SW480 (cell line): ENCODE measurements at regions not wholly inside any gene's neighbourhood (a gene's known extent, or its start where the extent isn't known, plus 50 kb on each side); places are given as distances from the start of the nearest gene placed in this dataset.
A peak's percentile ranks its signal among the peaks of the same experiment; 100 is the strongest.

ENCODE experiments used
- DNase-seq: peaks from one replicate; pipeline ENCODE4 v3.0.0-alpha.2; 2016; ENCODE audit warnings: low spot score

- no peak for DNase-seq
Observed at GRCh38 chr9:81847181-81847915, 80.9 kb upstream of the SPATA31D4 start.

- peak; percentile 16 for DNase-seq
Observed at GRCh38 chr9:81848472-81848871, 79.8 kb upstream of the SPATA31D4 start.

- no peak for DNase-seq
Observed at GRCh38 chr9:81849631-81850259, 78.5 kb upstream of the SPATA31D4 start.

GRCh38 chr9:81850724-81851123, 77.5 kb upstream of the SPATA31D4 start:
- no peak for DNase-seq

- no peak for DNase-seq
Observed at GRCh38 chr9:81851340-81851739, 76.9 kb upstream of the SPATA31D4 start.

DNA sequence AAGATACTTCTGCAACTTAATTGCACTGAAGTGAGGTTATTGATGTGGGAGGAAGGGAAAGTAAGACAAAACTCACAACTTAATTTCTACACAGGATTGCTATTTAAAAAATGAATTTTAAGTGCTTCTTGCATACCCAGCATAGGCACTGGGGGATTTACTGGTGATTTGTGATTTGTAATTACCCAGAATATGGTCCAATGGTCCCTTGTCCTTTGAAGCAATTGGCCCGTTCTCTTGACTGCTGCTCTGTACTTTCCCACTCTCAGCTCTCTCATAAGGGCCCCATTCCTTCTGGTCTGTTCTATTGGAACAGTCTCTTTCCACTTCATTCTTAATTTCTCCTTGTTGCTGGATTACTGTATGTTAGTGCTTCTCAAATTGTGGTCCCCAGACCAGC, 75.4 kb upstream of the SPATA31D4 start:
- no peak for DNase-seq

DNA sequence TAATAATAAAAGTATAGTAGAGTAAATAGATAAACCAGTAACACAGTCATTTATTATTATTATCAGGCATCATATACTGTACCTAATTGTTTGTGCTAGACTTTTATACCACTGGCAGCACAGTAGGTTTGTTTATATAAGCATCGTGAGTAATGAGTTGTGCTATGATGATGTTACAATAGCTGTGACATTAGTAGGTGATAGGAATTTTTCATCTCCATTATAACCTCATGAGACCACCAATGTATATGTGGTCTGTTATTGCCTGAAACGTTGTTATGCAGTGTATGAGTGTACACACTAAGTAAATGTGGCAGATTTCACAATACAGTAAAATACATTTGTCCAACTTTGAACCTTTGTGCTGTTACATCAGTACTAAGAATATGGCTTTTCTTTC, 72.7 kb upstream of the SPATA31D4 start:
- no peak for DNase-seq

DNA sequence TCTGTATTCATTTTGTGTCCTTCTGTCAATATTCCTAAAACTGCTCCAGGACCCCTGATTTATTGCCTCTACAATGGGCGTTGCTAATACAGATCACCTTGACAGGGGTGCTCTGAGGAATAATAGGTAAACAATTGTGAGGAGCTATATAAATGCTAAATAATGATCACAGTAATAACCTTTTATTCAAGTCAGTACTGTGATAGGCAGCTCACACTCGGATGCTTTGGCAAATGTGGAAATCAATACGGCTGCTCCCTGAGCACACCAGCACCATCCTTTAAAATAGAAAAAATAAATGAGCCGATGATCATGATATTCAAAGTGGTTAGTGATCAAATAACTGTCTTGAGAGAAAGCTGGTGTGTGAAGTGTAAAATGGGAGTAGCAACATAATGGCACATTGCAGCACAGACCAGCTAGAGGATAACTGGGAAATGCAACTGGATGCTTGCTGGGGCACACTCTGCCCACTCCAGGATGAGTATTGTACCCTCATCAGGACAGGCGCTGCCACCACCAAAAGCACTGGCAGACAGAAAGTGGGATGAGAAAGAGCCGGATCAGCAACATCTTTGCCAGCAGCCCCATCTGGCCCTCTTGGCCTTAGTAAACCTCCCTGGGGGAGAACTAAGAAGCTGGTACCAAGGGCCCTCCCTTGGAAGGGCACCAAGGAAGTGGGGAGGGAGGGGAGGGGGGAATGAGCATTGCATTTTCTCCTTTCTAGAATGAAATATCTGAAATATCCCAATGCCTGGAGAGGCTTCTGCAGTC, 69.4 kb upstream of the SPATA31D4 start:
- DNase-seq = no peak

DNA sequence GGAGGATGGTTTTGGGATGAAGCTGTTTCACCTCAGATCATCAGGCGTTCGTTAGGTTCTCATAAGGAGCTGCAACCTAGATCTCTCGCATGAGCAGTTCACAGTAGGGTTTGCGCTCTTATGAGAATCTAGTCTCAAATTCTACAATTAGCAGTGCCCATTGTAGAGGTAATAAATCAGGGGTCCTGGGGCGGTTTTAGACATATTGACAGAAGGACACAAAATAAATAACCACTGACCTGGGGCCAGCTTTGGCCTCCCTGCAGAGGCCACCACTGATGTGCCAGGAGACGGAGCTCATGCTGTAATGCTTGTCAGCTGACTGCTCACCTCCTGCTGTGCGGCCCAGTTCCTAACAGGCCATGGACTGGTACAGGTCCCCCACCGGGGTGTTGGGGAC, 67.6 kb upstream of the SPATA31D4 start:
- DNase-seq = no peak

- DNase-seq = no peak
Observed at GRCh38 chr9:81861644-81862043, 66.6 kb upstream of the SPATA31D4 start.

DNA sequence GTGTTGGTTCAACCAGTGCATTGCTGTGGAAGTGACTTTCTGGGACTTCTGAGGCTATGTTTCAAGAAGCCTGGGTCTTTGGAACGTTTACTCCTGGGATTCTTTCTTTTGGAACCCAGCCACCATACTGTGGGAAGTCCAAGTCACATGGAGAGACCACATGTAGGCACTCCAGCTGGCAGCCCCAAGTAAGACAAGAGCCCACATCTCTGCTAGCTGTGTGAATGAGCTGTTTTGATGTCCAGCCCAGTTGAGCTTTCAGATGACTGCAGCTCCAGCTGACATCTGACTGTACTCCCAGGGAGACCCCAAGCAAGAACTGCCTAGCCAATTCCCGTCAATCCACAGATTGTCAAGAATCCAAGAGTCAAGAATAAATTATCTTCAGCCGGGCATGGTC, 60.1 kb upstream of the SPATA31D4 start:
- DNase-seq = no peak

DNA sequence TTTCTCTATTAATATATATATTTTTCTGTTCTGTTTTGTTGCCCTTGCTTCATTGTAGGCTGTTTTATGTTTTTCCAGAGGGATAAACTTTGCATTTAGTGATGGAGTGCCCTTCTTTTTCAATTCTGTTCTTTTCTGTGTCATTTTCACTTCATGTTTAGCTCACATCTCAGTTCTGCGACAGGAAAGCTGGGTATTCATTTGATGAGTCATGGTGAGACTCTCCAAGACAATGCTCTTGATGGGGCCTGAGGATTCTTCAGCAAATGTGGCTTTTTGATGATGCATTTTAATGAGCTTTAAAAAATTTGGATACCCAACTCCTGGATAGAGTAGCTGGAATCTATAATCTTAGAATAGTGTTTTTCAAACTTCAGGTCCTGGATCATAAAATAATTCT, 56.5 kb upstream of the SPATA31D4 start:
- no peak for DNase-seq

- no peak for DNase-seq
Observed at GRCh38 chr9:81874250-81874649, 54.0 kb upstream of the SPATA31D4 start.

DNA sequence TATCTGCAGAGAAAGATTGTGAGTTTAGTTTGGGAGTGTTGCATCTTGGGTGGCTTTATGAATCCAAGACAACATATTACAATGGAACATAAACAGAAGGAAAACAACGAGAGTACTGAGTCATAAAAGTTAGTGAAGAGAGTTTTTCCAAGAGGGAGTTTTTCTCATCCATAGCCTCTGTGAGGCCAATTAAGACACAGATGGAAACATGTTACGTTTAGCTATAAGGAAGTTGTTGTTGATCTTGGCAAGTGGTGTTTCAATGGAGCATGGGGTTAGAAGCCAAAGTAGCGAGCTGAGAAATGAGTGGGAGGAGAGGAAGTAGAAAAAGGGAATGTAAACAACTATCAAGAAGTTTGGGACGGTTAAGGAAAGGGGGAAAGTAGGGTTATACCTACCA, 53.3 kb upstream of the SPATA31D4 start:
- DNase-seq = no peak

- DNase-seq = no peak
Observed at GRCh38 chr9:81877047-81877446, 51.2 kb upstream of the SPATA31D4 start.
